Neural cell (in vitro differentiated cells): ENCODE measurements at regions not wholly inside any gene's neighbourhood (a gene's known extent, or its start where the extent isn't known, plus 50 kb on each side); places are given as distances from the start of the nearest gene placed in this dataset.

Source experiments
- H2AFZ ChIP-seq: fragments of 200-600, 300-800 bp; sonication (generic), shearing (Covaris generic); 2 replicates; pipeline ENCODE4 v1.6.0; 2014; ENCODE audit warnings: low read depth, mild to moderate bottlenecking, antibody characterized with exemption, low read length, moderate library complexity
- H3F3A ChIP-seq: fragments of 200-600 bp; shearing (Covaris generic); 2 replicates; pipeline ENCODE4 v1.6.1; 2016; ENCODE audit warnings: mild to moderate bottlenecking, moderate library complexity, mixed read lengths, antibody characterized with exemption, low read length; ENCODE audit not compliant: insufficient read depth, poor library complexity, severe bottlenecking
- H3K27ac ChIP-seq: fragments of 200-600, 300-800 bp; sonication (generic), shearing (Covaris generic); 2 replicates; pipeline ENCODE4 v1.5.1; 2014; ENCODE audit warnings: mild to moderate bottlenecking, low read length, moderate library complexity
- H3K27me3 ChIP-seq: fragments of 300-800, 200-600 bp; sonication (generic), shearing (Covaris generic); 2 replicates; pipeline ENCODE4 v1.6.0; 2014; ENCODE audit warnings: mild to moderate bottlenecking, low read depth, low read length, moderate library complexity; ENCODE audit not compliant: insufficient read depth
- H3K36me3 ChIP-seq: fragments of 300-800, 200-600 bp; sonication (generic), shearing (Covaris generic); 2 replicates; pipeline ENCODE4 v1.5.1; 2014; ENCODE audit warnings: mild to moderate bottlenecking, antibody characterized with exemption, low read length, moderate library complexity; ENCODE audit not compliant: insufficient read depth
- H3K4me2 ChIP-seq: fragments of 300-800, 200-600 bp; sonication (generic), shearing (Covaris generic); 2 replicates; pipeline ENCODE4 v1.6.0; 2014; ENCODE audit warnings: mild to moderate bottlenecking, low read length
- H3K4me3 ChIP-seq: fragments of 300-800, 200-600 bp; sonication (generic), shearing (Covaris generic); 2 replicates; pipeline ENCODE4 v1.5.1; 2014; ENCODE audit warnings: mild to moderate bottlenecking, low read length, moderate library complexity
- H3K79me2 ChIP-seq: fragments of 200-600 bp; shearing (Covaris generic); replicated peaks from 2 replicates; pipeline ENCODE4 v1.6.0; 2014; ENCODE audit warnings: mild to moderate bottlenecking, low read length, moderate library complexity; ENCODE audit not compliant: insufficient read depth
- H3K9ac ChIP-seq: fragments of 300-800, 200-600 bp; sonication (generic), shearing (Covaris generic); 2 replicates; pipeline ENCODE4 v1.6.1; 2016; ENCODE audit warnings: mild to moderate bottlenecking, low read length, mixed read lengths
- H3K9me2 ChIP-seq: fragments of 200-600 bp; shearing (Covaris generic); 2 replicates; pipeline ENCODE4 v1.6.1; 2016; ENCODE audit warnings: mild to moderate bottlenecking, low read length, mixed read lengths; ENCODE audit not compliant: insufficient read depth
- H3K9me3 ChIP-seq: fragments of 200-600, 300-800 bp; sonication (generic), shearing (Covaris generic); 2 replicates; pipeline ENCODE4 v1.6.1; 2016; ENCODE audit warnings: mild to moderate bottlenecking, mixed run types, low read length, moderate library complexity, mixed read lengths
- H4K20me1 ChIP-seq: fragments of 200-600 bp; shearing (Covaris generic); 2 replicates; pipeline ENCODE4 v1.6.1; 2016; ENCODE audit warnings: mild to moderate bottlenecking, mixed run types; ENCODE audit not compliant: insufficient read depth
- CTCF ChIP-seq: fragments of 450-650 bp; IDR thresholded peaks from 2 replicates; pipeline ENCODE4 v1.5.1; 2014; ENCODE audit warnings: antibody characterized with exemption, mild to moderate bottlenecking, moderate library complexity; ENCODE audit not compliant: poor library complexity, severe bottlenecking
- EP300 ChIP-seq: fragments of 450-650 bp; conservative IDR thresholded peaks from 2 replicates; pipeline ENCODE4 v1.6.1; 2014; ENCODE audit warnings: antibody characterized with exemption, mild to moderate bottlenecking, moderate library complexity; ENCODE audit not compliant: poor library complexity, severe bottlenecking
- EZH2 ChIP-seq: fragments of 200-600, 300-800 bp; shearing (Covaris generic), sonication (generic); IDR thresholded peaks from 2 replicates; pipeline ENCODE4 v1.6.1; 2014; ENCODE audit warnings: antibody characterized with exemption, low read length, borderline replicate concordance, mild to moderate bottlenecking; ENCODE audit not compliant: insufficient read depth, poor library complexity, severe bottlenecking
- MXI1 ChIP-seq: fragments of 450-650 bp; conservative IDR thresholded peaks from 2 replicates; pipeline ENCODE4 v1.6.1; 2014; ENCODE audit warnings: antibody characterized with exemption, mild to moderate bottlenecking; ENCODE audit not compliant: poor library complexity, severe bottlenecking
- POLR2AphosphoS5 ChIP-seq: IDR thresholded peaks from 2 replicates; pipeline ENCODE4 v1.6.1; 2012
- RAD21 ChIP-seq: fragments of 450-650 bp; conservative IDR thresholded peaks from 2 replicates; pipeline ENCODE4 v1.6.1; 2014; ENCODE audit warnings: antibody characterized with exemption, mild to moderate bottlenecking, moderate library complexity
- SMC3 ChIP-seq: fragments of 450-650 bp; conservative IDR thresholded peaks from 2 replicates; pipeline ENCODE4 v1.6.1; 2014; ENCODE audit warnings: antibody characterized with exemption, mild to moderate bottlenecking, moderate library complexity; ENCODE audit not compliant: poor library complexity
- TAF1 ChIP-seq: IDR thresholded peaks from 2 replicates; pipeline ENCODE4 v1.6.1; 2012; ENCODE audit warnings: low read depth
- TF ChIP-seq, protein P1 (sequence below): IDR thresholded peaks from 2 replicates; pipeline ENCODE4 v1.6.1; 2012; ENCODE audit warnings: borderline replicate concordance

GRCh38 chr4:33989820-33990443 lies 2254.4 kb downstream of the ARAP2 start:
- H3K9me2 ChIP-seq = no peaks in the 10 kb centered on the region
- no peak overlapping the region for H3K4me2 ChIP-seq
- H3F3A ChIP-seq = no peaks in the 10 kb centered on the region
- H3K79me2 ChIP-seq = no peaks in the 10 kb centered on the region
- H3K27me3 ChIP-seq = no peaks in the 10 kb centered on the region
- H3K36me3 ChIP-seq = no peaks in the 10 kb centered on the region
- TF ChIP-seq SMC3 = no peak
- no peak for TF ChIP-seq EP300
- no peak for TF ChIP-seq RAD21
- no peak for TF ChIP-seq CTCF
- TF ChIP-seq EZH2 = no peak
- TF ChIP-seq MXI1 = no peak
- no peak for TF ChIP-seq TAF1
- no peak for TF ChIP-seq POLR2AphosphoS5
- TF ChIP-seq, protein P1, sequence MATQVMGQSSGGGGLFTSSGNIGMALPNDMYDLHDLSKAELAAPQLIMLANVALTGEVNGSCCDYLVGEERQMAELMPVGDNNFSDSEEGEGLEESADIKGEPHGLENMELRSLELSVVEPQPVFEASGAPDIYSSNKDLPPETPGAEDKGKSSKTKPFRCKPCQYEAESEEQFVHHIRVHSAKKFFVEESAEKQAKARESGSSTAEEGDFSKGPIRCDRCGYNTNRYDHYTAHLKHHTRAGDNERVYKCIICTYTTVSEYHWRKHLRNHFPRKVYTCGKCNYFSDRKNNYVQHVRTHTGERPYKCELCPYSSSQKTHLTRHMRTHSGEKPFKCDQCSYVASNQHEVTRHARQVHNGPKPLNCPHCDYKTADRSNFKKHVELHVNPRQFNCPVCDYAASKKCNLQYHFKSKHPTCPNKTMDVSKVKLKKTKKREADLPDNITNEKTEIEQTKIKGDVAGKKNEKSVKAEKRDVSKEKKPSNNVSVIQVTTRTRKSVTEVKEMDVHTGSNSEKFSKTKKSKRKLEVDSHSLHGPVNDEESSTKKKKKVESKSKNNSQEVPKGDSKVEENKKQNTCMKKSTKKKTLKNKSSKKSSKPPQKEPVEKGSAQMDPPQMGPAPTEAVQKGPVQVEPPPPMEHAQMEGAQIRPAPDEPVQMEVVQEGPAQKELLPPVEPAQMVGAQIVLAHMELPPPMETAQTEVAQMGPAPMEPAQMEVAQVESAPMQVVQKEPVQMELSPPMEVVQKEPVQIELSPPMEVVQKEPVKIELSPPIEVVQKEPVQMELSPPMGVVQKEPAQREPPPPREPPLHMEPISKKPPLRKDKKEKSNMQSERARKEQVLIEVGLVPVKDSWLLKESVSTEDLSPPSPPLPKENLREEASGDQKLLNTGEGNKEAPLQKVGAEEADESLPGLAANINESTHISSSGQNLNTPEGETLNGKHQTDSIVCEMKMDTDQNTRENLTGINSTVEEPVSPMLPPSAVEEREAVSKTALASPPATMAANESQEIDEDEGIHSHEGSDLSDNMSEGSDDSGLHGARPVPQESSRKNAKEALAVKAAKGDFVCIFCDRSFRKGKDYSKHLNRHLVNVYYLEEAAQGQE = no peak
- no peaks in the 10 kb centered on the region for H3K9me3 ChIP-seq
- no peak overlapping the region for H3K27ac ChIP-seq
- no peak overlapping the region for H2AFZ ChIP-seq
- H3K4me3 ChIP-seq = no peak overlapping the region
- H4K20me1 ChIP-seq = no peaks in the 10 kb centered on the region
- no peak overlapping the region for H3K9ac ChIP-seq

DNA sequence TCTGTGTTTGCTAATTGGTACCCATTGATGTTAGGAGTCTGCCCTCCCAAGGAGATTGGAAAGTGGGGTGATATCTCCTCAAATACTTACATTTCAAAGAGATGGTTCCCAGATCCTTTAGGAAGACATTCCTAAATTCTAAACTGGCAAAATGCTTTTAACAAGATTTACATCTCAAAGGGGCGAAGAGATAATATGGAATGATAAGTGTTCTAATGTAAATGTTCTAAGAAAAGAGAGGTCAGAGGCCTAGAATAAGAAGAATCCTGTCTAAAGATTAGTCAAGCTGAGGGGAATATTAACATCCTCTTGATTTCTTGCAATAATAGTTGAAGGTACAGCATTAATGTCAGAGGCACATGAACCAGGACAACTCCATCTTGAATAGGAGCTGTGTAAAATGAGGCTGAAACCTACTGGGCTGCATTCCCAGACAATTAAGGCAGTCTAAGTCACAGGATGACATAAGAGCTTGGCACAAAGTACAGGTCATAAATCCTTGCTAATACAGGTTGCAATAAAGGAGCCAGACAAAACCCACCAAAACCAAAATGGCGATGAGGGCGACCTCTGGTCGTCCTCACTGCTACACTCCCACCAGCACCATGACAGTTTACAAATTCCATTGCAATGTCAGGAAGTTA lies 2248.1 kb downstream of the ARAP2 start:
- H3K4me2 ChIP-seq = no peak overlapping the region
- no peaks in the 10 kb centered on the region for H3K36me3 ChIP-seq
- H3K79me2 ChIP-seq = no peaks in the 10 kb centered on the region
- no peaks in the 10 kb centered on the region for H3F3A ChIP-seq
- no peak overlapping the region for H3K4me3 ChIP-seq
- H3K9me3 ChIP-seq = no peaks in the 10 kb centered on the region
- H3K27ac ChIP-seq = no peak overlapping the region
- no peaks in the 10 kb centered on the region for H4K20me1 ChIP-seq
- H3K9ac ChIP-seq = no peak overlapping the region
- no peak overlapping the region for H2AFZ ChIP-seq
- H3K27me3 ChIP-seq = no peaks in the 10 kb centered on the region
- H3K9me2 ChIP-seq = no peaks in the 10 kb centered on the region
- TF ChIP-seq SMC3 (no peak), RAD21 (no peak), POLR2AphosphoS5 (no peak), MXI1 (no peak), EP300 (no peak), CTCF (no peak), EZH2 (no peak), TAF1 (no peak)
- TF ChIP-seq, protein P1 = no peak
